ENCODE measurements at regions not wholly inside any gene's neighbourhood (a gene's known extent, or its start where the extent isn't known, plus 50 kb on each side); places are given as distances from the start of the nearest gene placed in this dataset.

GRCh38 chr22:22404598-22405284 is 103.8 kb downstream of the ZNF280B start:
- TF ChIP-seq CTCF (IDR thresholded peaks at IDR 0.05; ENCODE audit: unreplicated experiment in 3 of 3) = no peak
- no peaks in the 10 kb centered on the region for H3K36me3 Mint-ChIP-seq (ENCODE audit: low read depth)
- H3K27me3 Mint-ChIP-seq (ENCODE audit: low read depth) = peaks cover 70% of the 10 kb centered on the region
- H3K4me1 Mint-ChIP-seq = no peaks in the 10 kb centered on the region
- H3K27ac Mint-ChIP-seq = no peak overlapping the region
- H3K4me3 Mint-ChIP-seq = no peak overlapping the region
- H3K9me3 Mint-ChIP-seq = no peaks in the 10 kb centered on the region

- Mint-ChIP-seq H3K27ac (no peak overlapping the region), H3K4me1 (peaks cover 7% of the 10 kb centered on the region), H3K27me3 (ENCODE audit: low read depth) (peaks cover 76% of the 10 kb centered on the region), H3K36me3 (ENCODE audit: low read depth) (no peaks in the 10 kb centered on the region), H3K9me3 (no peaks in the 10 kb centered on the region), H3K4me3 (no peak overlapping the region)
- no peak for TF ChIP-seq CTCF (IDR thresholded peaks at IDR 0.05; ENCODE audit: unreplicated experiment in 3 of 3)
Measured at GRCh38 chr22:22406445-22407027, 102.0 kb downstream of the ZNF280B start.

- peaks cover 4% of the 10 kb centered on the region for H3K9me3 Mint-ChIP-seq
- H3K27me3 Mint-ChIP-seq (ENCODE audit: low read depth) = peaks cover 81% of the 10 kb centered on the region
- no peak for TF ChIP-seq CTCF (IDR thresholded peaks at IDR 0.05; ENCODE audit: unreplicated experiment in 3 of 3)
- no peaks in the 10 kb centered on the region for H3K36me3 Mint-ChIP-seq (ENCODE audit: low read depth)
- no peak overlapping the region for H3K27ac Mint-ChIP-seq
- no peak overlapping the region for H3K4me3 Mint-ChIP-seq
- H3K4me1 Mint-ChIP-seq = peaks cover 7% of the 10 kb centered on the region
Measured at GRCh38 chr22:22407061-22407460, 101.5 kb downstream of the ZNF280B start.

GRCh38 chr22:22408269-22408668 is 100.3 kb downstream of the ZNF280B start:
- Mint-ChIP-seq H3K9me3 (peaks cover 16% of the 10 kb centered on the region), H3K4me3 (no peak overlapping the region), H3K4me1 (peaks cover 7% of the 10 kb centered on the region), H3K36me3 (ENCODE audit: low read depth) (no peaks in the 10 kb centered on the region), H3K27ac (no peak overlapping the region), H3K27me3 (ENCODE audit: low read depth) (peaks cover 86% of the 10 kb centered on the region)
- no peak for TF ChIP-seq CTCF (IDR thresholded peaks at IDR 0.05; ENCODE audit: unreplicated experiment in 3 of 3)

GRCh38 chr22:22408731-22409696 is 99.5 kb downstream of the ZNF280B start:
- Mint-ChIP-seq H3K27ac (no peak overlapping the region), H3K36me3 (ENCODE audit: low read depth) (no peaks in the 10 kb centered on the region), H3K9me3 (peaks cover 24% of the 10 kb centered on the region), H3K4me1 (peaks cover 7% of the 10 kb centered on the region), H3K27me3 (ENCODE audit: low read depth) (peaks cover 87% of the 10 kb centered on the region), H3K4me3 (no peak overlapping the region)
- peak; percentile 45 to 58 (median 56) for TF ChIP-seq CTCF (IDR thresholded peaks at IDR 0.05; ENCODE audit: unreplicated experiment in 3 of 3)
